H1 (cell line): ENCODE measurements at regions not wholly inside any gene's neighbourhood (a gene's known extent, or its start where the extent isn't known, plus 50 kb on each side); places are given as distances from the start of the nearest gene placed in this dataset.

Experiments
- YY1 ChIP-seq: IDR thresholded peaks from 2 replicates; pipeline ENCODE4 v1.6.1; 2011; ENCODE audit warnings: low read depth, mild to moderate bottlenecking, low read length

DNA sequence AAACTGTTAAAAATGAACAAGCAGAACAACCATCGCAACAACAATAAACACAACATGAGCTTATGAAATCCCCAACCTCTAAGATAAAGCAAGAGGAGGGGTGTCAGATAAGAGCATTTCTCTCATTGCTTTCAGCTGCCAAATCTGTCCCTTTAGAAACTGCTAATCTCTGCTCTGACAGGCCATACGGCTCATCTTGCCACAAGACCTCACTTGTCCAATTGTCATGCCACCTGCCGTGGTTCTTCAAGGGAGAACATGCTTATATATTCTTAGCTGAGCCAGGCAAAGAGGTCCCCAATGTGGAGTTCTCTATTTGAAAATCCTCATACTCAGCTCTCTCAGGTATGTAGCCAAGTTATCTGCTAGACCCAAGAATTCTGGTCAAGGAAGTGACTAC is 405.0 kb upstream of the TNC start (continued):
- no peak for TF ChIP-seq YY1
